Sigmoid colon (tissue), 6 donors: ENCODE measurements at regions not wholly inside any gene's neighbourhood (a gene's known extent, or its start where the extent isn't known, plus 50 kb on each side); places are given as distances from the start of the nearest gene placed in this dataset.

Experiments
- DNase-seq: peaks from one replicate; pipeline ENCODE4 v3.0.0-alpha.2; 2019
- H3K27ac ChIP-seq, 4 donors: fragments of 200-600 bp; sonication (generic); one replicate each; pipeline ENCODE4 v1.5.1; 2016 to 2019; ENCODE audit warnings: mild to moderate bottlenecking in 1 of 4
- H3K27me3 ChIP-seq, 3 donors: fragments of 200-600 bp; sonication (generic); one replicate each; pipeline ENCODE4 v1.5.1; 2019; ENCODE audit warnings: mild to moderate bottlenecking in 1 of 3
- H3K36me3 ChIP-seq, 4 donors: fragments of 200-600 bp; sonication (generic); one replicate each; pipeline ENCODE4 v1.5.1; 2016 to 2019
- H3K4me1 ChIP-seq, 4 donors: fragments of 200-600 bp; sonication (generic); one replicate each; pipeline ENCODE4 v1.5.1; 2017 to 2019
- H3K4me3 ChIP-seq, 4 donors: fragments of 200-600 bp; sonication (generic); one replicate each; pipeline ENCODE4 v1.5.1; 2017 to 2019; ENCODE audit warnings: mild to moderate bottlenecking in 2 of 4, moderate library complexity in 1 of 4
- H3K9me3 ChIP-seq, 4 donors: fragments of 200-600 bp in 3 of 4; sonication (generic) in 3 of 4; one replicate each; pipeline versions ENCODE4 v1.5.1 to v1.6.1; 2013 to 2019
- EP300 ChIP-seq, 4 donors: sonication (generic); formaldehyde crosslinking; IDR thresholded peaks; one replicate each; pipeline ENCODE4 v1.6.1; 2017; ENCODE audit warnings: antibody characterized with exemption in 4 of 4
- POLR2A ChIP-seq, 2 donors: fragments of 450-650 bp; IDR thresholded peaks; one replicate each; pipeline ENCODE4 v1.6.1; 2016; ENCODE audit warnings: antibody characterized with exemption in 2 of 2, mild to moderate bottlenecking in 2 of 2, moderate library complexity in 2 of 2
- POLR2AphosphoS5 ChIP-seq, 4 donors: sonication (generic); formaldehyde crosslinking; IDR thresholded peaks; one replicate each; pipeline ENCODE4 v1.6.1; 2017; ENCODE audit warnings: antibody characterized with exemption in 4 of 4
- WGBS, 2 donors: extraction: QIAGEN DNeasy Blood & Tissue Kit; methylation state at CpG; one replicate each; pipeline ENCODE4 v1.1.7; 2013; 5-methylcytosine and 5-hydroxymethylcytosine counted together
- intact Hi-C: fragments of 100-400 bp; cut with DNase I; formaldehyde crosslinking; loops from one replicate; pipeline ENCODE4 v1.15.1; 2023
- TF ChIP-seq, protein P1 (sequence below), 4 experiments: fragments of 450-650 bp in 3 of 4; fragments of 200-600 bp in 1 of 4; IDR thresholded peaks; one replicate each; pipeline ENCODE4 v1.5.1; 2016 to 2019; ENCODE audit warnings: antibody characterized with exemption in 4 of 4, mild to moderate bottlenecking in 3 of 4, moderate library complexity in 2 of 4
- donor health status: healthy with polysubstance abuse.
- donor health status: healthy.

DNA sequence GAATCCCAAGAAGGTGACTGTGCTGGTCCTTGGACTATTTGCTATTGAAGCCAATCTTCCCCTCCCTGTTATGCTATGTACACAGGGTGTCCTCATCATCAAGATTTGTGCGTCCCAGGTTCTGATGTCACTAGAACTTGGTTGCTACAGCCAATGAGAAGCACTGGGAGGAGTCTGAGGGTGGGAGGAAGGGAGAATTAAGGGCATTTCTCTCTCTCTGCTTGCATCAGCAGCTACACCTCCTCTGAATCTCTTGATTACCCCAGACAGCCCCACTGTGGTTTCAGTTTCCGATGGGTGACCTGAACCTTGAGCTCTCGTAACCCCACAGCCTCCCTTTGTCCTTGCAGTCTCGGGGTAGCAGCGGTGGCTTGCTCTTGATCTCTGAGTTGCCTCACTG lies 212.4 kb upstream of the SESN3 start:
- H3K4me1 ChIP-seq, result no peaks in the 10 kb centered on the region
- H3K4me3 ChIP-seq, result no peak overlapping the region
- H3K9me3 ChIP-seq, result peaks cover 0 to 3% (median 0%) of the 10 kb centered on the region in 4 donors
- no peaks in the 10 kb centered on the region for H3K36me3 ChIP-seq
- H3K27ac ChIP-seq, result no peak overlapping the region
- TF ChIP-seq POLR2A (IDR thresholded peaks at IDR 0.05) (no peak), EP300 (IDR thresholded peaks at IDR 0.05) (no peak), POLR2AphosphoS5 (IDR thresholded peaks at IDR 0.05) (no peak)
- TF ChIP-seq, protein P1, sequence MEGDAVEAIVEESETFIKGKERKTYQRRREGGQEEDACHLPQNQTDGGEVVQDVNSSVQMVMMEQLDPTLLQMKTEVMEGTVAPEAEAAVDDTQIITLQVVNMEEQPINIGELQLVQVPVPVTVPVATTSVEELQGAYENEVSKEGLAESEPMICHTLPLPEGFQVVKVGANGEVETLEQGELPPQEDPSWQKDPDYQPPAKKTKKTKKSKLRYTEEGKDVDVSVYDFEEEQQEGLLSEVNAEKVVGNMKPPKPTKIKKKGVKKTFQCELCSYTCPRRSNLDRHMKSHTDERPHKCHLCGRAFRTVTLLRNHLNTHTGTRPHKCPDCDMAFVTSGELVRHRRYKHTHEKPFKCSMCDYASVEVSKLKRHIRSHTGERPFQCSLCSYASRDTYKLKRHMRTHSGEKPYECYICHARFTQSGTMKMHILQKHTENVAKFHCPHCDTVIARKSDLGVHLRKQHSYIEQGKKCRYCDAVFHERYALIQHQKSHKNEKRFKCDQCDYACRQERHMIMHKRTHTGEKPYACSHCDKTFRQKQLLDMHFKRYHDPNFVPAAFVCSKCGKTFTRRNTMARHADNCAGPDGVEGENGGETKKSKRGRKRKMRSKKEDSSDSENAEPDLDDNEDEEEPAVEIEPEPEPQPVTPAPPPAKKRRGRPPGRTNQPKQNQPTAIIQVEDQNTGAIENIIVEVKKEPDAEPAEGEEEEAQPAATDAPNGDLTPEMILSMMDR (IDR thresholded peaks at IDR 0.05), result no peak
- DNase-seq, result no peak
- H3K27me3 ChIP-seq, result no peaks in the 10 kb centered on the region
- WGBS, 2 donors, result 78 to 84% methylated on average over 5 of the region's 5 CpGs
- intact Hi-C loops, result no loop called here

DNA sequence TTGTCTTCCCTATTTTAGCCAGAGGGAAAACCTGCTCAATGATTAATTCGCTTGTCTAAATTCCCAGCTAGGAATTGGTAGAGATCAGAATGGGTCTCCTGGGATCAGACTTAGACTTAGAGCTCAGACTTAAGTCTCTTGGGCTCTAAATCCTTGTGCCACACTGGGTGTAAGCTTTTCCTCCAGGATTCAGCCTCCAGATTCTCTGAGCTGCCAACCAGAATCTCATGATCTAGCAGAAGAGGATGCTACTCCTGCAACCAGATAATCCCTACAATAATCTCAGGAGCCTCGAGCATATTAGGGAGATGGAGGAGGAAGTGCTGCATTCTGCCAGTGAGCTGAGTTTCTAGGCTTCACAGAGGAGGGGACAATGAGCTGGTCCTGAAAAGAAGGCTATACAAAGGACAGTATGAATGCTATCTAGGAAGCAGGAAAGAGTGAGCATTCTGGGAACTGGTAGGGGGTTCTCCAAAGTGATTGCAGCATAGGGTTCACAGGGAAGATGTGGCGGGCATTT lies 211.6 kb upstream of the SESN3 start:
- no peak overlapping the region for H3K4me3 ChIP-seq
- intact Hi-C loops, result no loop called here
- H3K4me1 ChIP-seq, result no peaks in the 10 kb centered on the region
- H3K27ac ChIP-seq, result no peak overlapping the region
- WGBS, 2 donors, result 87 to 89% methylated on average over 3 of the region's 3 CpGs
- H3K9me3 ChIP-seq, result peaks cover 0 to 3% (median 0%) of the 10 kb centered on the region in 4 donors
- no peaks in the 10 kb centered on the region for H3K27me3 ChIP-seq
- TF ChIP-seq, protein P1 (IDR thresholded peaks at IDR 0.05), result no peak
- TF ChIP-seq EP300 (IDR thresholded peaks at IDR 0.05), result no peak
- TF ChIP-seq POLR2AphosphoS5 (IDR thresholded peaks at IDR 0.05), result no peak
- no peak for TF ChIP-seq POLR2A (IDR thresholded peaks at IDR 0.05)
- H3K36me3 ChIP-seq, result no peaks in the 10 kb centered on the region
- no peak for DNase-seq

DNA sequence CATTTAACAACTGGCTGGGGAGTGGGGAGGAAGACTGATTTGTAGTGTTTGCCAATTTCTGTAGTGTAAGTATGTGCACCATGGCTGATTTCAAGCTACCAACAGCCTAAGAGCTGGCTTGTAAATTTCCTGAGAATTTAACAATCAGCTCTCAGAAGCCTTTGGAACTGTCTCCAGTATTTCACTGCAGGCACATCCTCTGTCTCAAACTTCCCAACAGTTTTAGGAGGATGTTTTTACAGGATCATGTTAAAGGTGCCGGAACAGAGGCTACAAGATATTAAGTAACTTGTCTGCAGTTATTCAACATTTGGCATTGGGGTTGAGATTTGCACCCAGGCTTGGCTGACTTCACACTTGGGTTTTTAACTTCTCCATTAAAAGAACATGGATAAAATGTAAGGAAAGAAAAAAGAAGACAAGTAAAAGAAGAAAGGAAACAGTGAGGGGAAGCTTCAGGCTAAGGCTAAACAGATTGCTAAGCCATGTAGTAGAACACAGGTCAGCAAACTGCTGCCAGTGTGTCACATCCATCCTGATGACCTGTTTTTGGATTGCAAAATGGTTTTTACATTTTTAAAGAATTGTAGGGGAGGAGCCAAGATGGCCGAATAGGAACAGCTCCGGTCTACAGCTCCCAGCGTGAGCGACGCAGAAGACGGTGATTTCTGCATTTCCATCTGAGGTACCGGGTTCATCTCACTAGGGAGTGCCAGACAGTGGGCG lies 204.8 kb upstream of the SESN3 start:
- intact Hi-C loops, result no loop called here

DNA sequence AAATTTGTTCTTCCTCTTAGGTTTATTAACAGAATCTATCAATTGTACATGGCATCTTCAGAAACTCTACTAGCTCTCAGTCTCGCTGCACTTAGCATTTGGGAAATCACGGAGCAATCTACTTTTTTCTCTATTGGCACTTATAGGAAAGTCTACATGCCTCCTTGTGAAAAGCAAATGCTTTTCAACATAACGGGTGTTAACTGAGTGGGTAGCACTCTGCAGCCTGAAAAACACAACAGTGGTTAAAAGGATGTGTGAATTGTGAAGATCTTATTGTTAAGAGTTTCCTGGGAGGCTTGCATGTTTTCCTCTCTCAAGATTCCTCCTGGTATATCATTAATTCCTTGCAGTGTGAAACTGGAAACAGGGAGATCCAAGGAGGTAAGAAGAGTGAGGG lies 204.2 kb upstream of the SESN3 start:
- no peaks in the 10 kb centered on the region for H3K27me3 ChIP-seq
- intact Hi-C loops, result no loop called here
- TF ChIP-seq, protein P1 (IDR thresholded peaks at IDR 0.05), result no peak
- TF ChIP-seq POLR2A (IDR thresholded peaks at IDR 0.05) (no peak), POLR2AphosphoS5 (IDR thresholded peaks at IDR 0.05) (no peak), EP300 (IDR thresholded peaks at IDR 0.05) (no peak)
- H3K36me3 ChIP-seq, result no peaks in the 10 kb centered on the region
- H3K27ac ChIP-seq, result no peak overlapping the region
- no peaks in the 10 kb centered on the region for H3K9me3 ChIP-seq
- peaks cover 0 to 7% (median 3%) of the 10 kb centered on the region in 4 donors for H3K4me1 ChIP-seq
- no peak overlapping the region for H3K4me3 ChIP-seq
- DNase-seq, result no peak
- WGBS, 2 donors, result 85 to 88% methylated on average over 3 of the region's 3 CpGs

More for the DNA sequence above, 204.8 kb upstream of the SESN3 start:
- H3K36me3 ChIP-seq, result no peaks in the 10 kb centered on the region
- no peak for DNase-seq
- no peaks in the 10 kb centered on the region for H3K27me3 ChIP-seq
- TF ChIP-seq POLR2A (IDR thresholded peaks at IDR 0.05), result no peak
- no peak for TF ChIP-seq EP300 (IDR thresholded peaks at IDR 0.05)
- TF ChIP-seq, protein P1 (IDR thresholded peaks at IDR 0.05), result no peak
- TF ChIP-seq POLR2AphosphoS5 (IDR thresholded peaks at IDR 0.05), result no peak
- H3K9me3 ChIP-seq, result no peaks in the 10 kb centered on the region
- H3K4me1 ChIP-seq, result peaks cover 0 to 7% (median 3%) of the 10 kb centered on the region in 4 donors
- WGBS, 2 donors, result 93 to 96% methylated on average over 7 of the region's 9 CpGs
- no peak overlapping the region for H3K27ac ChIP-seq
- H3K4me3 ChIP-seq, result no peak overlapping the region
